Peyer's patch (tissue), 4 donors: ENCODE measurements at regions not wholly inside any gene's neighbourhood (a gene's known extent, or its start where the extent isn't known, plus 50 kb on each side); places are given as distances from the start of the nearest gene placed in this dataset.

Source experiments
- POLR2A ChIP-seq, 2 donors: fragments of 450-650 bp; IDR thresholded peaks; one replicate each; pipeline ENCODE4 v1.5.1; 2017; ENCODE audit warnings: antibody characterized with exemption in 2 of 2, mild to moderate bottlenecking in 2 of 2, moderate library complexity in 2 of 2
- TF ChIP-seq, protein P1 (sequence below), 6 experiments: fragments of 450-650 bp in 4 of 6; fragments of 200-600 bp in 2 of 6; sonication (generic) in 1 of 6; IDR thresholded peaks; one replicate each; pipeline ENCODE4 v1.5.1; 2017 to 2019; ENCODE audit warnings: antibody characterized with exemption in 6 of 6, mild to moderate bottlenecking in 3 of 6, moderate library complexity in 1 of 6

DNA sequence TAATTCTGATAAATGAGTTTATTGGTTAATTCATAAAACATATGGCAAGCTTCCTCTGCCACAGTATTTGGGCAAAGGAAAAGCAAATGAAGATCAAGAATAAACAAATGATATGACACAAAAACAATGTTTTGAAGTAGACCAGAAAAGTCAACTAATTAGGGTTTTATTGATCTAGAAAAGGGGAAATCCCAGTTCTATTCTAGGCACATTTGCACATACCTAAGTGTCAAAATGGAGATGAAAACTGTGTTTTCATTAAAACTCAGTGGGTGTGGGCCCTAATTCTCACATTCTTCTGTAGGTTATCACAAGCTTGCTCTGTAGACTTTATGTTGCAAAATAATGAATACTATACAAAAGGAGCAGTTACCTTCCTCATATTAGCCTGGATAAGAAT is 69.0 kb upstream of the TENT5A start:
- TF ChIP-seq, protein P1, sequence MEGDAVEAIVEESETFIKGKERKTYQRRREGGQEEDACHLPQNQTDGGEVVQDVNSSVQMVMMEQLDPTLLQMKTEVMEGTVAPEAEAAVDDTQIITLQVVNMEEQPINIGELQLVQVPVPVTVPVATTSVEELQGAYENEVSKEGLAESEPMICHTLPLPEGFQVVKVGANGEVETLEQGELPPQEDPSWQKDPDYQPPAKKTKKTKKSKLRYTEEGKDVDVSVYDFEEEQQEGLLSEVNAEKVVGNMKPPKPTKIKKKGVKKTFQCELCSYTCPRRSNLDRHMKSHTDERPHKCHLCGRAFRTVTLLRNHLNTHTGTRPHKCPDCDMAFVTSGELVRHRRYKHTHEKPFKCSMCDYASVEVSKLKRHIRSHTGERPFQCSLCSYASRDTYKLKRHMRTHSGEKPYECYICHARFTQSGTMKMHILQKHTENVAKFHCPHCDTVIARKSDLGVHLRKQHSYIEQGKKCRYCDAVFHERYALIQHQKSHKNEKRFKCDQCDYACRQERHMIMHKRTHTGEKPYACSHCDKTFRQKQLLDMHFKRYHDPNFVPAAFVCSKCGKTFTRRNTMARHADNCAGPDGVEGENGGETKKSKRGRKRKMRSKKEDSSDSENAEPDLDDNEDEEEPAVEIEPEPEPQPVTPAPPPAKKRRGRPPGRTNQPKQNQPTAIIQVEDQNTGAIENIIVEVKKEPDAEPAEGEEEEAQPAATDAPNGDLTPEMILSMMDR (IDR thresholded peaks at IDR 0.05): no peak
- TF ChIP-seq POLR2A (IDR thresholded peaks at IDR 0.05): no peak
